ENCODE measurements at regions not wholly inside any gene's neighbourhood (a gene's known extent, or its start where the extent isn't known, plus 50 kb on each side); places are given as distances from the start of the nearest gene placed in this dataset.

DNA sequence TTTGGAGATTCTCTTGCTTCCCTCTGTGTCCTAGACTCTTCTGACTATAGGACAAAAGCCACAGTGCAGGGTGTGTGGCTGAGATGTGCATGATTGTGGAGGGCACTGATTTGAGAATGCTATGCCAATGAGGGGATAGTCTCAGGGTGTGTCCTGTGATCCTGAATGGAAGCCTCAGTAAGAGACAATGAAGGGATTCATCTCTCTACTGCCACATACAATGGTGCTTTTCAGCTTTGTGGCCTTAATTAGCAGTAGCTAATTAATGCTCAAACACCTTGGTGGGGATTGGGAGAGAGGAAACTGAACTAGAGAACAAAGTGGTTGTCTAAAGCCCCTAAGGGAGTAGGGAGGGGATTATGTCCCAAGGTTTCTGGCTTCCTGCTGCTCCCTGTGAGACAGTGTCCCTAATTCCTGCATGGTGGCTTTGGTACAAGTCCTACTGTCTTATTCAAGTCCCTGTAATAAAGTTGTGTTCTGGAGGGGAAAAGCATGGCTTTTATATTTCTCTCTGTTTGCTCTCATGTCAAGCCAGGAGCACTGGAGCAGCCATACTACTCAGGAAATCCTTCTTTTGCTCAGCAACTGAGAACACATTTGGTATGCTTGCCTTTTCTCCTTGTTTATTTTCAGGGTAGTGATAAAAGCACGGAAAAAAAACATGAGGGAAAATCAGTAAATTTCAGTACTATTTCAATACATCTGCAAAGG, 415.2 kb upstream of the TCF4 start:
- no peak for TF ChIP-seq ZNF274 (IDR thresholded peaks at IDR 0.05; ENCODE audit: low read depth, low read length)
- TF ChIP-seq YY1 (IDR thresholded peaks at IDR 0.05; ENCODE audit: insufficient read depth, insufficient read length): no peak
